ENCODE measurements at regions not wholly inside any gene's neighbourhood (a gene's known extent, or its start where the extent isn't known, plus 50 kb on each side); places are given as distances from the start of the nearest gene placed in this dataset.
"Not testable (repeated sequence)": the region's sequence is repeated elsewhere in the genome, so short reads cannot be mapped to it uniquely, and the experiment has no call there.

DNA sequence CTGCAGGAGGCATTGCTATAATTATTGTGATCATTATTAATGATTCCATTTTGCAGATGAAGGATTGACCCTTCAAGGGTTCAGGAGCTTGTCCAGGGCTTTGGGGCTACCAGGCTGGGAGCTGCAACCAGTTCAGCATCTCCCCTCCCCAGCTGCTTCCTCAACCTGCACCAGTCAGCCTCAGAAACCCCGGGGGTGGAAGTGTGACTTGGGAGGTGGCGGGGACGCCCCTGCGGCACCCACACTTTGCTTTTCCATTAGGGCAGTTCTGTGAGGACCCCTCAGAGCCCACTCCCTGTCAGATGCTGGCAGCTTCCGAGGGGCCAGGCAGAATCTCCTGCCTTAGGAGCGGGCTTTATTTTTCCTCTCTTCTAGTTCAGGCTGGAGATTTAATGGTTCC, 85.6 kb downstream of the OLFM1 start:
- no peak overlapping the region for H3K4me3 ChIP-seq (ENCODE audit: low read length)
- no peak for DNase-seq (ENCODE audit: low read depth, low spot score)

- no peak overlapping the region for H3K4me3 ChIP-seq (ENCODE audit: low read length)
- DNase-seq (ENCODE audit: low read depth, low spot score): no peak
Measured at GRCh38 chr9:135174248-135174647, 86.8 kb downstream of the OLFM1 start.

DNA sequence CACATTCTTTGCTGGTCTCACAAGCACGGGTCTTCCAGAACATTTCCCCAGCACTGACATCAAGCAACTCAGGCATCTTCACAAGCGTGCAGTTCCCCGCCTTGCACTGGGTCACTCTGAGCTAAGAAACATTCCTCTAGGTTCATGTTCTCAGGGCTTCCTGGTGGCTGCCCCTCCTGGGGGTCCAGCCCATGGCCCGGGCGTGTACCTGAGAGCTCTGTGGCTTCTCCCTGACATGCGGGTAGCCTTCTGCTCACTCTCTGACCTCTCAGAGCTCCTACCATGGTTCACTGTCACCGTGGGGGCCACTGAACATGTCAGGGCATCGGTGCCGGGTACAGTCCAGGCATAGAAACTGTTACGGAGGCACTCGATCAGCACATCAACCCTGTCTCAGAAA, 87.5 kb downstream of the OLFM1 start:
- no peak for DNase-seq (ENCODE audit: low read depth, low spot score)
- H3K4me3 ChIP-seq (ENCODE audit: low read length): no peak overlapping the region

GRCh38 chr9:135176284-135176683, 88.8 kb downstream of the OLFM1 start:
- no peak for DNase-seq (ENCODE audit: low read depth, low spot score)
- H3K4me3 ChIP-seq (ENCODE audit: low read length): no peak overlapping the region

DNA sequence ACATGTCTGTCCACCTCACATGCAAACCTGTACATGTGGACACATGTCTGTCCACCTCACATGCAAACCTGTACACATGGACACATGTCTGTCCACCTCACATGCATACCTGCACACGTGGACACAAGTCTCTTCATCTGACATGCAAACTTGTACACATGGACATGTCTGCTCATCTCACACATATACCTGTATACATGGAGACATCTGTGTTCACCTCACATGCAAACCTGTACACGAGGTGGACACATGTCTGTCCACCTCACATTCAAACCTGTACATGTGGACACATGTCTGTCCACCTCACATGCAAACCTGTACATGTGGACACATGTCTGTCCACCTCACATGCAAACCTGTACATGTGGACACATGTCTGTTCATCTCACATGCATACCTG, 90.1 kb downstream of the OLFM1 start:
- H3K4me3 ChIP-seq (ENCODE audit: low read length); DNase-seq (ENCODE audit: low read depth, low spot score): not testable (repeated sequence)

- no peak overlapping the region for H3K4me3 ChIP-seq (ENCODE audit: low read length)
Measured at GRCh38 chr9:135178498-135178897, 91.0 kb downstream of the OLFM1 start.

GRCh38 chr9:135179041-135179440, 91.6 kb downstream of the OLFM1 start:
- no peak overlapping the region for H3K4me3 ChIP-seq (ENCODE audit: low read length)
- DNase-seq (ENCODE audit: low read depth, low spot score): no peak

More at GRCh38 chr9:135178498-135178897, 91.0 kb downstream of the OLFM1 start:
- DNase-seq (ENCODE audit: low read depth, low spot score): no peak

GRCh38 chr9:135179976-135180375, 92.5 kb downstream of the OLFM1 start:
- H3K4me3 ChIP-seq (ENCODE audit: low read length): no peak overlapping the region
- no peak for DNase-seq (ENCODE audit: low read depth, low spot score)

- H3K4me3 ChIP-seq (ENCODE audit: low read length): no peak overlapping the region
- no peak for DNase-seq (ENCODE audit: low read depth, low spot score)
Measured at GRCh38 chr9:135180586-135180985, 93.1 kb downstream of the OLFM1 start.

GRCh38 chr9:135181336-135181735, 93.9 kb downstream of the OLFM1 start:
- no peak for DNase-seq (ENCODE audit: low read depth, low spot score)

GRCh38 chr9:135181841-135182240, 94.4 kb downstream of the OLFM1 start:
- H3K4me3 ChIP-seq (ENCODE audit: low read length); DNase-seq (ENCODE audit: low read depth, low spot score): not testable (repeated sequence)

More at GRCh38 chr9:135181336-135181735, 93.9 kb downstream of the OLFM1 start:
- H3K4me3 ChIP-seq (ENCODE audit: low read length): no peak overlapping the region

- no peak overlapping the region for H3K4me3 ChIP-seq (ENCODE audit: low read length)
- DNase-seq (ENCODE audit: low read depth, low spot score): no peak
Measured at GRCh38 chr9:135183069-135183468, 95.6 kb downstream of the OLFM1 start.

DNA sequence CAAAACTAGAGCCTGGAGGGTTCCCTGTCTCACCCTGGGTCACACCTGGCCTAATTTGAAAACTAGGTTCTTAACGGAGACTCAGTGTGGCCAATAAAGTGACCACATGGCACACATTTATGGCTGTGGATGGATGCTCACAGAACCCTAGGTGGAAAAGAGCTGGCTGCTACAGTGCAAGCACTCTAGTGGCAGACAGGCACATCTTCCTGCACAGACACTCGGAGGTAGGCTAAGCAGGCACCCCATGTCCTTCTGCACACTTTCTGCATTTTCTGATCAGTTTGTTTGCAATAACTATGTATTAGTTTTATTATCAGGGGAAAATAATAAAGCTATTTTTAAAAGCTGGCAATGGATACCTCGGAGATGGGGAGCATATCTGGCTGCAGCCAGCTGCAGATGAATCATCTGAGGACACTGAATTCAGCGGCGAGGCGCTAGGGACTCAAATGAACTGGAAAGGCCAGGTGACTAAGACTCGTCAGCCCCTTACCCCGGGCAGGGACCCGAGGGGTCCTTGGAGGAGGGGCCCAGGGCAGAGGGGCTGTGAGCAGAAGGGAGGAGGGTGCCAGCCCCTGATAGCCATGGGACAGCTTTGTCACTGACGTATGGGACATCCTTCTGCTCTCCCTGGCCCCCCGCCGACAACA, 96.2 kb downstream of the OLFM1 start:
- DNase-seq (ENCODE audit: low read depth, low spot score): no peak
- no peak overlapping the region for H3K4me3 ChIP-seq (ENCODE audit: low read length)

DNA sequence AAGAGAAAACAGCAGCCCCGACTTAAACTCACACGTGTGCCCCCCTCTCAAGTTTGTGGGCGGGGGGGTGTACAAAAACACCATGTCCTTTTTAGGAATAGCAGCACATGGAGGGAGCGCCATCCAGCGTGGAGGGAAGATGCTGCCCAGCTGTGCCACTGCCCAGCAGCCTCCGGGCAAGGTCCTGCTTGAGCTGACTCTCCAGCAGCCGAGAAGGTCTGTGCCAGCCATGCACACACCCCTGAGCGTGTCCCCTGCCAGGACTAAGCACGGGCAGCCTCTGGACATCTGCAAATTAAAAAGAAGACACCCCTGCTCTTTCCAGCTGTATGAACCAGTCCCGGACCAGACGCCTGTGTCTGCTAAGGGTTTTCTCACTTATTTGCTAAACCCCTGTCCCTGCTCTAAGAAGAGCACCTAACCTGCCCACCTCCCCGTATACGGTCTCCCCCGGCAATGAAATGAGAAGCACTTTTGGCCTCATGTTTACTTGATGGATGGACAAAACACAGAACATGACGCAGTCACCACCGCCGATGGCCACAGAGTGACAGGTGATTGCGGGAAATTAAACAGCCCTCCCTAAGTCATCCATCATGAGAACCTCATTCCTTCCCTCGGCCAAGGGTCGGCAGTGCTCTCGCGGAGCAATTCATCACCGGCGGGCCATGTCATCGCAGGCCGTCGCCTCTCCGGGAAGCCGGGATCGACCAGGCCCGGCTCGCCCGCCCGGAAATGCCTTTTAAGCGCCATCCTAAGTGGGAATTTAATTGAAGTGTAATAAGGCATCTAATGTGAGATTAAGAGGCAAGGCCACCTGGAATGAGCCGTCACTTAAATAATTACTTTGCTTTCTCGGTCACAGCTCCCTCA, 96.9 kb downstream of the OLFM1 start:
- no peak for DNase-seq (ENCODE audit: low read depth, low spot score)
- H3K4me3 ChIP-seq (ENCODE audit: low read length): no peak overlapping the region

DNA sequence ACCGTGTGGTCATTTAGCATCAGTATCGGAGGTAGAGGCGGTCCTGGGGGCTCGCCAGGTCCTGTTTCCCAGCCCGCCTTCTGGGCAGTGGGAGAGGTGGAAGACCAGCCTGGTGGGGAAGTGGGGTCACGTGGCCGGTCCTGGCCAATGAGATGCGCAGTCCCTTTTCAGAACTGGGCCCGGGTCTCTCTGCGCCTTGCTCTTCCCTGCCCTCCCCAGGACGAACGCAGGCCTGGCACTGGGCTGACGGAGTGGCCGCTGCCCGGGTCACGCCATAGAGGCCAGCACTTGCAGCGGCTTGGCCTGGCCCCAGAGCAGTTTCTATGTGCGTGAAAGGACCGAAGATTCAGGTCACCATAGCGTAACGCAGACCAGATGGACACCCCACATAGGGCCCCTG, 97.6 kb downstream of the OLFM1 start:
- no peak overlapping the region for H3K4me3 ChIP-seq (ENCODE audit: low read length)
- DNase-seq (ENCODE audit: low read depth, low spot score): no peak

DNA sequence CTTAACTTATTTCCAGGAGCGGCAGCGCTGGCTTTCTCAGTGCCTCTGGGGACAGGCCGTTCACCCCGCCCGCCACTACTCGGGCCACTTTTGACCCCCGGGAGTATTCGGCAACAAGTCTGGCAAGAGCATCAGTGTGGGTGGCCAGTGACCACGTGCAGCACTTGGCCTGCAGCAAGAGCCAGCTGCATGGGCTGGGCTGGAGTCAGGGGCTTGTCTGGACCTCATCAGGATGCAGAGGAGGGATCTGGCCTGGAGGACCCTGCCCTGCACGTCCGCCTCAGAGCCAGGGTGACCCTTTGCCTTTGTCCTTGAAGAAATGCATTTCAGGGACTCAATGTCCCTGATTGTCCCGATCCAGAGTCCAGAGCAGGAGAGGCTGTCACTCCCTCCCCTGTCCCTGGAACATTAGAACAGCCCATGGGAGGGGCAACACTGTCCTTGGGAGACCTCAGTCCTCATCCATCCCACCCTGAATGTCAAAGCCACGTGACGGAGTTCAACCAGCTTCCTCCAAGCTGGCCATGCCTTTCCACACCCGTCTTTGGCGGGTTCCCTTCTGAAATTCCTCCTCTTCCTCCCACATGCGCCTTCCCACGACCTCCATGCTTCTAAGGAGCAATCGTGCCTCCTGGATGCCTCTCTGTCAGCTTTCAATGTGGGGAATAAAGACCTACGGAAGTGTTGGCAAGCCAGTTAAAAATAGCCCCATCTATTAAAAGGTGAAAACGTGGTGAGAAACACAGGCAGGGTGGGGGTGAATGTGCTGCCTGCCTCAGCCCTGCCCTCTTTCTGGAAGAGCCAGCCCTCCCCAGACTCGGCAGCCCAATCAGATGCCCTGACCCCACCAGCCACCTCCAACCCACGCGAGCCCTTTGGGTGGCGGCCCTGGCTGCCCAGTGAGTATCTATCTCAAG, 99.0 kb downstream of the OLFM1 start:
- no peak overlapping the region for H3K4me3 ChIP-seq (ENCODE audit: low read length)
- DNase-seq (ENCODE audit: low read depth, low spot score): no peak

DNA sequence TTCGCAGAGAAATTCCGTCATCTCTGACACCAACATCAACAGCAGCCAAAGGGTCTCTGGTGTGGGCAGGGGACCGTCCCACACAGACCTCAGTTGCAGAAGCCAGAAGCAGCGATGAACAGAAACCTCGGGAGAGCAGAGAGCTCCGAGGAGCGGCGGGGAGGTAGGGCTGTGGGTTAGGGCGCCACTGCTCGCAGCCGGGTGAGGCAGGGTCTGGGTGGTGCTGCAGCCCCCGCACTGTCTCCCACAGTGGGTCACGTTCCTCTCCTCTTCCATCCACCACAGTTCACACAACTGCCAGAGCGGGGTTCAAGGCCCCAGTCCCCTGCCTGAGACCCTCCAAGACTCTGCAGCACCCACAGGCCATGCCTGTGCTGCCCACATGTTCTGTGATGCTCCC, 99.9 kb downstream of the OLFM1 start:
- H3K4me3 ChIP-seq (ENCODE audit: low read length): no peak overlapping the region
- no peak for DNase-seq (ENCODE audit: low read depth, low spot score)

DNA sequence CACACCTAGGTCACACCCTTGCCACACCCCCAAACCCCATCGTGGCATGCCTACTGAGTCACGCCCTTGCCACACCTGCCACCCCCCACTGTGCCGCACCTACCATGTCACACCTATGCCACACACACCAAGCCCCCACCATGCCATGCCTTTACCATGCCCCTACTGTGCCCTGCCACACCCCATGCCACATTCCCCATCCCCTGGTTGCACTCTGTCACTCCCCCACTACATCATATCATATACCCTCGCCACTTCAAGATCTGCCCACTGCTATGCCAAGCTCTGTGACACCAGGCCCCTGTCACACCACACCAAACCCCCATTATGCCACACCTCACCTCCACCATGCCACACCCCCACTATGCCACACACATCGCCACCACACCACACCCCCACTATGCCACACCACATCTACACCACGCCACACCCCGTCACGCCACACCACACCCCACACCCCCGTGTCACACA, 101.2 kb downstream of the OLFM1 start:
- H3K4me3 ChIP-seq (ENCODE audit: low read length): no peak overlapping the region
- DNase-seq (ENCODE audit: low read depth, low spot score): no peak

GRCh38 chr9:135189497-135189896, 102.0 kb downstream of the OLFM1 start:
- no peak for DNase-seq (ENCODE audit: low read depth, low spot score)

More at GRCh38 chr9:135189497-135189896, 102.0 kb downstream of the OLFM1 start:
- H3K4me3 ChIP-seq (ENCODE audit: low read length): no peak overlapping the region

Measured in Jurkat, Clone E6-1 (cell line).